ENCODE measurements at regions not wholly inside any gene's neighbourhood (a gene's known extent, or its start where the extent isn't known, plus 50 kb on each side); places are given as distances from the start of the nearest gene placed in this dataset.

DNA sequence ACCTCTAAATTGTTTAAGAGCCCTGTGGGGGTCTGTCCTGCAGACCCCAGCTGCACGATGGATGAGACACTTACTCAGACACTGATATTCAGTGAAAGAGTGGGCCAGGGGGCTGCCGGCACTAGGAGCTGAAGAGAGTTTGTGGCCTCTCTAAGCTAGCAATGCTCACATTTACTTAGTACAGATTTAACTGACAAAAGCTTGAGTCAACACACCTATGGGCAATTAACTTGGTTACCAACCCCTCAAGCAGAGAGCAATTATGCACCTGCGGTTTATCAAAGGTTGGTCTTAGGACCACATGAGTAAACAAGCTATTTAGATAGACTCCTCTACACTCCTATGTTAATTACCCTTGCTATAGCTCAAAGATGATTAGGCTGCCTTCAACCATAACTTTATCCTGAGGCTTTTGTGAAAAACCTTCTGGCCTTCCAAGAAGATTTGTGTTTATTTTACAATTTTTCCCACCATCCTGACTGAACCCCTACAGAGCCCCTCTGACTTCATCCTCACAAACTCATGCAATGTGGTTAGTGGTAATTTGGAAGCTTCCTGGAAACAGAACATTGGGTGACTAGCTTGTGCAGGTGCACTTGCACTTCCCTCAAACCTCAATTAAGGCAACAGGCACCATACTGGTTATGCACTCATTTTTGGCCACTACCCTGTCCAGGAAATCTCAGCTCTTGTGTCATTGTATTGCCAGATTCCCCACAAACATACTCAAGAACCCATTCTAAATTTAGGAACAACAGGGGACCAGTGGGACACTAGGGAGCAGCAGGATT is 234.4 kb upstream of the ITM2A start:
- no peaks in the 10 kb centered on the region for H3K4me1 ChIP-seq (ENCODE audit: control insufficient read depth in 1 of 2, insufficient read depth in 2 of 2, low read length in 2 of 2)
- intact Hi-C loops (cut with micrococcal nuclease): no loop called here
- no peak overlapping the region for H3K4me3 ChIP-seq (replicated peaks in 1 of 2; ENCODE audit: low read depth in 1 of 2, low read length in 2 of 2)
- no peak overlapping the region for H3K27ac ChIP-seq (ENCODE audit: low read depth, low read length)
- POLR2A ChIA-PET: no interaction called here
- RAD21 ChIA-PET (ENCODE audit: low non-redundant PET in 1 of 2, low total read pairs in 2 of 2, uncharacterized antibody in 2 of 2, unreplicated experiment in 2 of 2): no interaction called here
- H3K79me2 ChIP-seq (ENCODE audit: insufficient read depth, low read length): no peaks in the 10 kb centered on the region
- H3K27me3 ChIP-seq (ENCODE audit: insufficient read depth, low read length): no peaks in the 10 kb centered on the region
- no peaks in the 10 kb centered on the region for H4K20me1 ChIP-seq (ENCODE audit: insufficient read depth)
- no peak overlapping the region for H2AFZ ChIP-seq (ENCODE audit: low read depth, low read length, poor library complexity, severe bottlenecking)
- no peak for TF ChIP-seq TCF7L2 (IDR thresholded peaks at IDR 0.05; ENCODE audit: borderline replicate concordance, extremely low read depth, insufficient read depth, insufficient read length)
- no peak for TF ChIP-seq POLR2AphosphoS5 (IDR thresholded peaks at IDR 0.05; ENCODE audit: low read depth, low read length)
- no peak for TF ChIP-seq EZH2phosphoT487 (IDR thresholded peaks at IDR 0.05; ENCODE audit: borderline replicate concordance)
- no peak for TF ChIP-seq SP1 (IDR thresholded peaks at IDR 0.05; ENCODE audit: low read depth)
- no peak for TF ChIP-seq RAD21 (IDR thresholded peaks at IDR 0.05; ENCODE audit: low read depth)
- TF ChIP-seq, protein P1, sequence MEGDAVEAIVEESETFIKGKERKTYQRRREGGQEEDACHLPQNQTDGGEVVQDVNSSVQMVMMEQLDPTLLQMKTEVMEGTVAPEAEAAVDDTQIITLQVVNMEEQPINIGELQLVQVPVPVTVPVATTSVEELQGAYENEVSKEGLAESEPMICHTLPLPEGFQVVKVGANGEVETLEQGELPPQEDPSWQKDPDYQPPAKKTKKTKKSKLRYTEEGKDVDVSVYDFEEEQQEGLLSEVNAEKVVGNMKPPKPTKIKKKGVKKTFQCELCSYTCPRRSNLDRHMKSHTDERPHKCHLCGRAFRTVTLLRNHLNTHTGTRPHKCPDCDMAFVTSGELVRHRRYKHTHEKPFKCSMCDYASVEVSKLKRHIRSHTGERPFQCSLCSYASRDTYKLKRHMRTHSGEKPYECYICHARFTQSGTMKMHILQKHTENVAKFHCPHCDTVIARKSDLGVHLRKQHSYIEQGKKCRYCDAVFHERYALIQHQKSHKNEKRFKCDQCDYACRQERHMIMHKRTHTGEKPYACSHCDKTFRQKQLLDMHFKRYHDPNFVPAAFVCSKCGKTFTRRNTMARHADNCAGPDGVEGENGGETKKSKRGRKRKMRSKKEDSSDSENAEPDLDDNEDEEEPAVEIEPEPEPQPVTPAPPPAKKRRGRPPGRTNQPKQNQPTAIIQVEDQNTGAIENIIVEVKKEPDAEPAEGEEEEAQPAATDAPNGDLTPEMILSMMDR (IDR thresholded peaks at IDR 0.05 in 2 of 3, conservative IDR thresholded peaks at IDR 0.05 in 1 of 3; ENCODE audit: borderline replicate concordance in 1 of 3, insufficient read depth in 1 of 3, low read depth in 2 of 3, low read length in 2 of 3): no peak
- no peak for TF ChIP-seq SRF (IDR thresholded peaks at IDR 0.05; ENCODE audit: low read depth)
- TF ChIP-seq SIN3A (IDR thresholded peaks at IDR 0.05; ENCODE audit: low read depth): no peak
- TF ChIP-seq, protein P2, sequence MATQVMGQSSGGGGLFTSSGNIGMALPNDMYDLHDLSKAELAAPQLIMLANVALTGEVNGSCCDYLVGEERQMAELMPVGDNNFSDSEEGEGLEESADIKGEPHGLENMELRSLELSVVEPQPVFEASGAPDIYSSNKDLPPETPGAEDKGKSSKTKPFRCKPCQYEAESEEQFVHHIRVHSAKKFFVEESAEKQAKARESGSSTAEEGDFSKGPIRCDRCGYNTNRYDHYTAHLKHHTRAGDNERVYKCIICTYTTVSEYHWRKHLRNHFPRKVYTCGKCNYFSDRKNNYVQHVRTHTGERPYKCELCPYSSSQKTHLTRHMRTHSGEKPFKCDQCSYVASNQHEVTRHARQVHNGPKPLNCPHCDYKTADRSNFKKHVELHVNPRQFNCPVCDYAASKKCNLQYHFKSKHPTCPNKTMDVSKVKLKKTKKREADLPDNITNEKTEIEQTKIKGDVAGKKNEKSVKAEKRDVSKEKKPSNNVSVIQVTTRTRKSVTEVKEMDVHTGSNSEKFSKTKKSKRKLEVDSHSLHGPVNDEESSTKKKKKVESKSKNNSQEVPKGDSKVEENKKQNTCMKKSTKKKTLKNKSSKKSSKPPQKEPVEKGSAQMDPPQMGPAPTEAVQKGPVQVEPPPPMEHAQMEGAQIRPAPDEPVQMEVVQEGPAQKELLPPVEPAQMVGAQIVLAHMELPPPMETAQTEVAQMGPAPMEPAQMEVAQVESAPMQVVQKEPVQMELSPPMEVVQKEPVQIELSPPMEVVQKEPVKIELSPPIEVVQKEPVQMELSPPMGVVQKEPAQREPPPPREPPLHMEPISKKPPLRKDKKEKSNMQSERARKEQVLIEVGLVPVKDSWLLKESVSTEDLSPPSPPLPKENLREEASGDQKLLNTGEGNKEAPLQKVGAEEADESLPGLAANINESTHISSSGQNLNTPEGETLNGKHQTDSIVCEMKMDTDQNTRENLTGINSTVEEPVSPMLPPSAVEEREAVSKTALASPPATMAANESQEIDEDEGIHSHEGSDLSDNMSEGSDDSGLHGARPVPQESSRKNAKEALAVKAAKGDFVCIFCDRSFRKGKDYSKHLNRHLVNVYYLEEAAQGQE (IDR thresholded peaks at IDR 0.05; ENCODE audit: low read depth): no peak
- no peak for TF ChIP-seq ELF1 (IDR thresholded peaks at IDR 0.05; ENCODE audit: borderline replicate concordance, low read depth)
- TF ChIP-seq, protein P3, sequence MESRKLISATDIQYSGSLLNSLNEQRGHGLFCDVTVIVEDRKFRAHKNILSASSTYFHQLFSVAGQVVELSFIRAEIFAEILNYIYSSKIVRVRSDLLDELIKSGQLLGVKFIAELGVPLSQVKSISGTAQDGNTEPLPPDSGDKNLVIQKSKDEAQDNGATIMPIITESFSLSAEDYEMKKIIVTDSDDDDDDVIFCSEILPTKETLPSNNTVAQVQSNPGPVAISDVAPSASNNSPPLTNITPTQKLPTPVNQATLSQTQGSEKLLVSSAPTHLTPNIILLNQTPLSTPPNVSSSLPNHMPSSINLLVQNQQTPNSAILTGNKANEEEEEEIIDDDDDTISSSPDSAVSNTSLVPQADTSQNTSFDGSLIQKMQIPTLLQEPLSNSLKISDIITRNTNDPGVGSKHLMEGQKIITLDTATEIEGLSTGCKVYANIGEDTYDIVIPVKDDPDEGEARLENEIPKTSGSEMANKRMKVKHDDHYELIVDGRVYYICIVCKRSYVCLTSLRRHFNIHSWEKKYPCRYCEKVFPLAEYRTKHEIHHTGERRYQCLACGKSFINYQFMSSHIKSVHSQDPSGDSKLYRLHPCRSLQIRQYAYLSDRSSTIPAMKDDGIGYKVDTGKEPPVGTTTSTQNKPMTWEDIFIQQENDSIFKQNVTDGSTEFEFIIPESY (IDR thresholded peaks at IDR 0.05; ENCODE audit: extremely low read depth, insufficient replicate concordance, low read length): no peak
- no peak for TF ChIP-seq FOSL1 (IDR thresholded peaks at IDR 0.05; ENCODE audit: low read depth)
- H3K36me3 ChIP-seq (ENCODE audit: control insufficient read depth in 1 of 2, insufficient read depth in 2 of 2, low read length in 2 of 2): no peaks in the 10 kb centered on the region
- H3K9me3 ChIP-seq (ENCODE audit: control insufficient read depth in 1 of 2, insufficient read depth in 1 of 2, low read depth in 1 of 2, low read length in 2 of 2): no peaks in the 10 kb centered on the region
- CTCF ChIA-PET: no interaction called here
- no peak overlapping the region for H3K4me2 ChIP-seq (ENCODE audit: low read length)
- DNase-seq (ENCODE audit: low read depth, low spot score) (no peak), ATAC-seq (no peak)
- no TSS peak for BruUV-seq (replicated peaks)
- H3K9me2 ChIP-seq (ENCODE audit: insufficient read depth): no peaks in the 10 kb centered on the region
- no peak overlapping the region for H3K9ac ChIP-seq (ENCODE audit: low read length)
